T-helper 1 cell treated with Interleukin-12 subunit alpha and Interleukin-12 subunit beta and Interleukin-4 antibody, amounts not matched to agents 30 ng/mL and 1 ng/mL, for 36 hours (primary cell): ENCODE measurements at regions not wholly inside any gene's neighbourhood (a gene's known extent, or its start where the extent isn't known, plus 50 kb on each side); places are given as distances from the start of the nearest gene placed in this dataset.

Source experiments
- intact Hi-C: fragments of 100-400 bp; cut with micrococcal nuclease; formaldehyde crosslinking; loops from one replicate; pipeline ENCODE4 v1.15.1; 2024

- intact Hi-C loops = no loop called here
These were observed 516.8 kb downstream of the CFAP47 start for GRCh38 chrX:36436361-36436760.

GRCh38 chrX:36443007-36443406 is 523.5 kb downstream of the CFAP47 start:
- intact Hi-C loops = no loop called here

GRCh38 chrX:36445566-36445965 is 526.0 kb downstream of the CFAP47 start:
- intact Hi-C loops = no loop called here

GRCh38 chrX:36462142-36462541 is 542.6 kb downstream of the CFAP47 start:
- intact Hi-C loops = no loop called here

GRCh38 chrX:36480441-36480990 is 527.6 kb upstream of the FAM47C start:
- intact Hi-C loops = no loop called here

GRCh38 chrX:36501169-36501702 is 506.9 kb upstream of the FAM47C start:
- intact Hi-C loops = no loop called here

GRCh38 chrX:36504625-36505024 is 503.5 kb upstream of the FAM47C start:
- intact Hi-C loops = no loop called here

- intact Hi-C loops = no loop called here
These were observed 500.1 kb upstream of the FAM47C start for GRCh38 chrX:36508042-36508441.

- intact Hi-C loops = no loop called here
These were observed 497.4 kb upstream of the FAM47C start for GRCh38 chrX:36510736-36511135.

- intact Hi-C loops = no loop called here
These were observed 479.5 kb upstream of the FAM47C start for GRCh38 chrX:36528661-36529060.

GRCh38 chrX:36534900-36535299 is 473.3 kb upstream of the FAM47C start:
- intact Hi-C loops = no loop called here

GRCh38 chrX:36543499-36543898 is 464.7 kb upstream of the FAM47C start:
- intact Hi-C loops = no loop called here

- intact Hi-C loops = no loop called here
These were observed 445.2 kb upstream of the FAM47C start for GRCh38 chrX:36562986-36563385.

- intact Hi-C loops = no loop called here
These were observed 439.2 kb upstream of the FAM47C start for GRCh38 chrX:36568946-36569345.

GRCh38 chrX:36573720-36574119 is 434.4 kb upstream of the FAM47C start:
- intact Hi-C loops = no loop called here

GRCh38 chrX:36575670-36576069 is 432.5 kb upstream of the FAM47C start:
- intact Hi-C loops = no loop called here

- intact Hi-C loops = no loop called here
These were observed 431.2 kb upstream of the FAM47C start for GRCh38 chrX:36577006-36577405.

- intact Hi-C loops = no loop called here
These were observed 427.1 kb upstream of the FAM47C start for GRCh38 chrX:36581030-36581429.

GRCh38 chrX:36583674-36584073 is 424.5 kb upstream of the FAM47C start:
- intact Hi-C loops = no loop called here

GRCh38 chrX:36609616-36610585 is 398.3 kb upstream of the FAM47C start:
- intact Hi-C loops = no loop called here

- intact Hi-C loops = no loop called here
These were observed 381.3 kb upstream of the FAM47C start for GRCh38 chrX:36626898-36627297.

GRCh38 chrX:36640232-36640631 is 367.9 kb upstream of the FAM47C start:
- intact Hi-C loops = no loop called here

- intact Hi-C loops = no loop called here
These were observed 366.1 kb upstream of the FAM47C start for GRCh38 chrX:36642052-36642451.
